GM23248 (cell line): ENCODE measurements at regions not wholly inside any gene's neighbourhood (a gene's known extent, or its start where the extent isn't known, plus 50 kb on each side); places are given as distances from the start of the nearest gene placed in this dataset.

Experiments used
- EZH2 ChIP-seq: fragments of 200-600 bp; sonication (generic); IDR thresholded peaks from 2 replicates; pipeline ENCODE4 v1.6.1; 2018; ENCODE audit warnings: antibody characterized with exemption, mild to moderate bottlenecking; ENCODE audit not compliant: insufficient read depth, poor library complexity, severe bottlenecking
- EZH2phosphoT487 ChIP-seq: fragments of 200-600 bp; sonication (generic); IDR thresholded peaks from 2 replicates; pipeline ENCODE4 v1.6.1; 2018; ENCODE audit warnings: antibody characterized with exemption, moderate library complexity, mild to moderate bottlenecking, low read depth; ENCODE audit not compliant: insufficient read depth

DNA sequence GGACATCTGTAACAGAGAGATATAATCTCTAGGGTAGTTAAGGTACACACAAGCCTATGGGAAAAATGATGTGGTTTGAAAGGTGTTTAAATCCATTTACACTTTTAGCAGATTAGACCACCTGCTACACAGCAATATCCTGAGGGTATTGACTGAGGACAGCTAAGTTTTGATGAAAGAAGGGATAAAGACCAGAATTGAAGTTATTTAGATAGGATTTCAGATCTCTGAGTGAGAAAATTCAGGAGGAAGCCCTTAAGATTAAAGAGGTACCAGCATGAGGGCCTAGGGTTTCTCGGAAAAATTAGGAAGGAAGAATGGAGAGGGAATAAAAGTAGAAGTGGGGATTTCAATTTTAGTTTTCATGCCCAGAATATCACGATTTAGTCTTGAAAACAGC, 267.3 kb downstream of the COX7C start:
- TF ChIP-seq EZH2phosphoT487 (no peak), EZH2 (no peak)
